Large intestine (tissue), 3 donors: ENCODE measurements at regions not wholly inside any gene's neighbourhood (a gene's known extent, or its start where the extent isn't known, plus 50 kb on each side); places are given as distances from the start of the nearest gene placed in this dataset.

Experiments
- DNase-seq, 2 donors: peaks; one replicate each; pipeline versions ENCODE4 v3.0.0 to v3.0.0-alpha.2; 2013
- H3K27ac ChIP-seq: one replicate; pipeline ENCODE4 v1.5.1; 2013; ENCODE audit warnings: low read length
- H3K27me3 ChIP-seq: 2 replicates; pipeline ENCODE4 v1.6.1; 2013; ENCODE audit warnings: low read length; ENCODE audit not compliant: control insufficient read depth, insufficient read depth
- H3K36me3 ChIP-seq: 2 replicates; pipeline ENCODE4 v1.6.1; 2013; ENCODE audit warnings: low read length; ENCODE audit not compliant: control insufficient read depth, insufficient read depth
- H3K4me1 ChIP-seq: one replicate; pipeline ENCODE4 v1.6.1; 2013; ENCODE audit warnings: low read length; ENCODE audit not compliant: control insufficient read depth, insufficient read depth
- H3K4me3 ChIP-seq: one replicate; pipeline ENCODE4 v1.5.1; 2013; ENCODE audit warnings: low read length
- H3K9me3 ChIP-seq: one replicate; pipeline ENCODE4 v1.6.1; 2013; ENCODE audit warnings: mild to moderate bottlenecking, low read depth, low read length, moderate library complexity; ENCODE audit not compliant: control insufficient read depth
- WGBS: methylation state at CpG from one replicate; pipeline ENCODE4 v1.1.5; 2013; ENCODE audit warnings: low lambda C conversion rate; ENCODE audit not compliant: insufficient coverage; 5-methylcytosine and 5-hydroxymethylcytosine counted together

GRCh38 chr6:170176136-170176897, 114.6 kb downstream of the DLL1 start:
- Histone ChIP-seq H3K27me3 (no peaks in the 10 kb centered on the region), H3K36me3 (no peaks in the 10 kb centered on the region), H3K9me3 (peaks cover 26% of the 10 kb centered on the region), H3K4me1 (no peaks in the 10 kb centered on the region), H3K4me3 (no peak overlapping the region), H3K27ac (no peak overlapping the region)
- WGBS, result no CpG with 5 or more reads among the region's 51 CpGs
- DNase-seq, result no peak

GRCh38 chr6:170175644-170176135, 115.2 kb downstream of the DLL1 start:
- no peaks in the 10 kb centered on the region for H3K4me1 ChIP-seq
- no peaks in the 10 kb centered on the region for H3K36me3 ChIP-seq
- peaks cover 26% of the 10 kb centered on the region for H3K9me3 ChIP-seq
- H3K4me3 ChIP-seq, result no peak overlapping the region
- no peak overlapping the region for H3K27ac ChIP-seq
- no CpG with 5 or more reads among the region's 28 CpGs for WGBS
- H3K27me3 ChIP-seq, result no peaks in the 10 kb centered on the region
- DNase-seq, result no peak

- no peak overlapping the region for H3K27ac ChIP-seq
- H3K9me3 ChIP-seq, result peaks cover 32% of the 10 kb centered on the region
- H3K36me3 ChIP-seq, result no peaks in the 10 kb centered on the region
- H3K4me1 ChIP-seq, result no peaks in the 10 kb centered on the region
- no peaks in the 10 kb centered on the region for H3K27me3 ChIP-seq
- DNase-seq, result no peak
- no CpG with 5 or more reads among the region's 37 CpGs for WGBS
- no peak overlapping the region for H3K4me3 ChIP-seq
Observed at GRCh38 chr6:170174771-170175643, 115.9 kb downstream of the DLL1 start.

- Histone ChIP-seq H3K4me1 (no peaks in the 10 kb centered on the region), H3K27ac (no peak overlapping the region), H3K36me3 (no peaks in the 10 kb centered on the region), H3K9me3 (peaks cover 39% of the 10 kb centered on the region), H3K27me3 (peaks cover 3% of the 10 kb centered on the region), H3K4me3 (no peak overlapping the region)
- WGBS, result 80% methylated on average over 2 of the region's 17 CpGs
- DNase-seq, result no peak
Observed at GRCh38 chr6:170174124-170174770, 116.6 kb downstream of the DLL1 start.

- Histone ChIP-seq H3K27me3 (peaks cover 3% of the 10 kb centered on the region), H3K4me1 (no peaks in the 10 kb centered on the region), H3K27ac (no peak overlapping the region), H3K36me3 (no peaks in the 10 kb centered on the region), H3K4me3 (no peak overlapping the region), H3K9me3 (peaks cover 47% of the 10 kb centered on the region)
- DNase-seq, result no peak
- WGBS, result no CpG with 5 or more reads among the region's 5 CpGs
Observed at GRCh38 chr6:170173335-170173881, 117.5 kb downstream of the DLL1 start.

GRCh38 chr6:170172825-170173256, 118.0 kb downstream of the DLL1 start:
- Histone ChIP-seq H3K4me1 (no peaks in the 10 kb centered on the region), H3K27me3 (peaks cover 3% of the 10 kb centered on the region), H3K36me3 (no peaks in the 10 kb centered on the region), H3K4me3 (no peak overlapping the region), H3K27ac (no peak overlapping the region), H3K9me3 (peaks cover 53% of the 10 kb centered on the region)
- no peak for DNase-seq
- no CpG with 5 or more reads among the region's 28 CpGs for WGBS

- Histone ChIP-seq H3K27me3 (peaks cover 3% of the 10 kb centered on the region), H3K4me3 (no peak overlapping the region), H3K36me3 (no peaks in the 10 kb centered on the region), H3K4me1 (no peaks in the 10 kb centered on the region), H3K9me3 (peaks cover 57% of the 10 kb centered on the region), H3K27ac (no peak overlapping the region)
- 0% methylated on average over 1 of the region's 5 CpGs for WGBS
- no peak for DNase-seq
Observed at GRCh38 chr6:170172392-170172791, 118.5 kb downstream of the DLL1 start.

- Histone ChIP-seq H3K27ac (no peak overlapping the region), H3K9me3 (peaks cover 49% of the 10 kb centered on the region), H3K4me1 (no peaks in the 10 kb centered on the region), H3K27me3 (peaks cover 3% of the 10 kb centered on the region), H3K4me3 (no peak overlapping the region), H3K36me3 (no peaks in the 10 kb centered on the region)
- DNase-seq, result no peak
- WGBS, result no CpG with 5 or more reads among the region's 19 CpGs
Observed at GRCh38 chr6:170167657-170168159, 123.2 kb downstream of the DLL1 start.

- DNase-seq, result no peak
- no peaks in the 10 kb centered on the region for H3K4me1 ChIP-seq
- no CpG with 5 or more reads among the region's 31 CpGs for WGBS
- no peak overlapping the region for H3K27ac ChIP-seq
- H3K27me3 ChIP-seq, result peaks cover 3% of the 10 kb centered on the region
- H3K9me3 ChIP-seq, result peaks cover 54% of the 10 kb centered on the region
- no peaks in the 10 kb centered on the region for H3K36me3 ChIP-seq
- H3K4me3 ChIP-seq, result no peak overlapping the region
Observed at GRCh38 chr6:170166511-170167122, 124.3 kb downstream of the DLL1 start.
